Neuronal stem cell (in vitro differentiated cells): ENCODE measurements at regions not wholly inside any gene's neighbourhood (a gene's known extent, or its start where the extent isn't known, plus 50 kb on each side); places are given as distances from the start of the nearest gene placed in this dataset.

Experiments
- DNase-seq: peaks from one replicate; pipeline ENCODE4 v3.0.0-alpha.2; 2013; ENCODE audit warnings: low spot score
- H2AFZ ChIP-seq: one replicate; pipeline ENCODE4 v1.6.1; 2013; ENCODE audit warnings: mild to moderate bottlenecking, low read length, inconsistent platforms
- H2AK5ac ChIP-seq: 2 replicates; pipeline ENCODE4 v1.6.1; 2013; ENCODE audit warnings: low read depth, mild to moderate bottlenecking, inconsistent platforms, low read length, moderate library complexity, mixed read lengths
- H2BK120ac ChIP-seq: 2 replicates; pipeline ENCODE4 v1.6.1; 2013; ENCODE audit warnings: low read depth, mild to moderate bottlenecking, inconsistent platforms, low read length, moderate library complexity, mixed read lengths
- H2BK12ac ChIP-seq: one replicate; pipeline ENCODE4 v1.6.1; 2013; ENCODE audit warnings: low read length, inconsistent platforms
- H2BK15ac ChIP-seq: 2 replicates; pipeline ENCODE4 v1.6.1; 2013; ENCODE audit warnings: mild to moderate bottlenecking, low read length, inconsistent platforms, mixed read lengths
- H2BK5ac ChIP-seq: one replicate; pipeline ENCODE4 v1.6.1; 2013; ENCODE audit warnings: inconsistent platforms, mild to moderate bottlenecking, low read length, moderate library complexity
- H3K14ac ChIP-seq: one replicate; pipeline ENCODE4 v1.6.1; 2013; ENCODE audit warnings: low read length, inconsistent platforms
- H3K18ac ChIP-seq: 2 replicates; pipeline ENCODE4 v1.6.1; 2013; ENCODE audit warnings: low read length, inconsistent platforms
- H3K23ac ChIP-seq: 2 replicates; pipeline ENCODE4 v1.6.1; 2013; ENCODE audit warnings: low read depth, mild to moderate bottlenecking, mixed read lengths, low read length, inconsistent platforms; ENCODE audit not compliant: poor library complexity
- H3K27ac ChIP-seq: replicated peaks from 3 replicates; pipeline ENCODE4 v1.5.1; 2013; ENCODE audit warnings: low read length, inconsistent platforms
- H3K27me3 ChIP-seq, 3 experiments: 2 replicates each; pipeline ENCODE4 v1.6.1; 2013; ENCODE audit warnings: low read length in 3 of 3, mild to moderate bottlenecking in 2 of 3, inconsistent platforms in 1 of 3, low read depth in 1 of 3, mixed read lengths in 1 of 3, moderate library complexity in 1 of 3; ENCODE audit not compliant: control insufficient read depth in 3 of 3, insufficient read depth in 3 of 3
- H3K36me3 ChIP-seq, 2 donors: replicated peaks in 1 of 2; 2 replicates each; pipeline ENCODE4 v1.6.1; 2013; ENCODE audit warnings: low read length in 2 of 2; ENCODE audit not compliant: control insufficient read depth in 2 of 2, insufficient read depth in 2 of 2
- H3K4ac ChIP-seq: 2 replicates; pipeline ENCODE4 v1.6.1; 2013; ENCODE audit warnings: inconsistent platforms, mild to moderate bottlenecking, low read length, moderate library complexity
- H3K4me1 ChIP-seq, 2 donors: 1 replicate in 1 of 2; 2 replicates in 1 of 2; pipeline ENCODE4 v1.6.1; 2013; ENCODE audit warnings: low read length in 2 of 2, low read depth in 1 of 2; ENCODE audit not compliant: control insufficient read depth in 2 of 2, insufficient read depth in 1 of 2
- H3K4me2 ChIP-seq: one replicate; pipeline ENCODE4 v1.6.1; 2013; ENCODE audit warnings: mild to moderate bottlenecking, low read length, inconsistent platforms; ENCODE audit not compliant: insufficient read depth, poor library complexity, severe bottlenecking
- H3K4me3 ChIP-seq, 2 donors: 2 replicates each; pipeline ENCODE4 v1.5.1; 2013; ENCODE audit warnings: low read length in 2 of 2, mild to moderate bottlenecking in 2 of 2, inconsistent platforms in 1 of 2, moderate library complexity in 1 of 2
- H3K79me1 ChIP-seq: one replicate; pipeline ENCODE4 v1.6.1; 2013; ENCODE audit warnings: low read depth, mild to moderate bottlenecking, inconsistent platforms, low read length, moderate library complexity
- H3K9ac ChIP-seq: one replicate; pipeline ENCODE4 v1.6.1; 2013; ENCODE audit warnings: mild to moderate bottlenecking, low read depth, low read length, inconsistent platforms; ENCODE audit not compliant: poor library complexity
- H3K9me3 ChIP-seq, 2 donors: replicated peaks in 1 of 2; 2 replicates each; pipeline versions ENCODE3 to v1.6.1; 2013; ENCODE audit warnings: low read length in 2 of 2, mild to moderate bottlenecking in 2 of 2, inconsistent platforms in 1 of 2, low read depth in 1 of 2, mixed read lengths in 1 of 2, moderate library complexity in 1 of 2; ENCODE audit not compliant: control insufficient read depth in 2 of 2, insufficient read depth in 1 of 2
- H4K8ac ChIP-seq: one replicate; pipeline ENCODE4 v1.6.1; 2013; ENCODE audit warnings: low read depth, mild to moderate bottlenecking, inconsistent platforms, low read length, moderate library complexity
- H4K91ac ChIP-seq: one replicate; pipeline ENCODE4 v1.6.1; 2013; ENCODE audit warnings: low read length, low read depth, mild to moderate bottlenecking, inconsistent platforms; ENCODE audit not compliant: poor library complexity
- WGBS, 2 donors: extraction: QIAGEN DNeasy Blood & Tissue Kit; methylation state at CpG; one replicate each; pipeline ENCODE4 v1.1.7; 2013; ENCODE audit warnings: missing lambda C conversion rate in 2 of 2, mixed read lengths in 1 of 2; ENCODE audit not compliant: insufficient read length in 2 of 2, insufficient replicate concordance in 1 of 2; ENCODE audit errors: extremely low coverage in 2 of 2; 5-methylcytosine and 5-hydroxymethylcytosine counted together

DNA sequence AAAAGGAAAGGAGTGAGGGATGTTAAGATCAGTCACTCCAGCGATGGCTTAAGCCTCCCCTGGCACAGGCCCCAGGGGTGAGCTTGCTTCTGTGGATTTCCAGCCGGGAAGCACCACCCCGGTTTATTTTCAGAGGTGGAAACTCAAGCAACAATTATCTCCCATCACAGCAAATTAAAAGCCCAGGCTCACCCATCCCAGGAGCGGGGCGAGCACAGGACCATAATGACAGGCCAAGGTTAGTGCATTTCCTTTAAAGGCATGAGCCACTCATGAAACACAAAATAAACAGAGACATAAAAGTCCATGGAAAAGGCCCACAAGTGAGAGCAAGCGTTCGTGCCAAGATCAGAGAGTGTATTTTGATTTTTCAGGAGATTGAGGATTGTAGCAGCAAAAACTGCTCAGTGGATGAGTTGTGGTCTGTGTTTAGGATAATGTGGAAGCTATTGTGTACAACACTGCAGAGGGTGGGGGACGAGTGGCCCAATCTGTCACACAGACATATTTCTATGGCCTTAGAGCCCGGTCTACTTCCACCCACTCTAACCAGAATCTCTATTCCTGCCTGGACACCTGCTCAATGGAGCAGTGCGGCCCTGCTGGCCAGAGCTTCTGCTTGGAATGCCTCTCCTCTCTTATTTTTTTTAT, 111.4 kb upstream of the CDC42EP3 start:
- H3K23ac ChIP-seq = no peak overlapping the region
- H2BK12ac ChIP-seq = no peak overlapping the region
- H3K4me2 ChIP-seq = no peak overlapping the region
- no peak overlapping the region for H2AFZ ChIP-seq
- H2BK5ac ChIP-seq = no peak overlapping the region
- no peak for DNase-seq
- H3K4ac ChIP-seq = no peak overlapping the region
- no peaks in the 10 kb centered on the region for H3K27me3 ChIP-seq
- H3K18ac ChIP-seq = no peak overlapping the region
- no peak overlapping the region for H3K4me3 ChIP-seq
- no peaks in the 10 kb centered on the region for H3K4me1 ChIP-seq
- no peak overlapping the region for H3K27ac ChIP-seq
- H2BK15ac ChIP-seq = no peak overlapping the region
- no peak overlapping the region for H4K91ac ChIP-seq
- H3K14ac ChIP-seq = no peak overlapping the region
- no CpG with 5 or more reads among the region's 10 CpGs for WGBS, 2 donors
- no peaks in the 10 kb centered on the region for H3K9me3 ChIP-seq
- H2AK5ac ChIP-seq = no peak overlapping the region
- no peak overlapping the region for H2BK120ac ChIP-seq
- no peak overlapping the region for H3K9ac ChIP-seq
- no peaks in the 10 kb centered on the region for H3K36me3 ChIP-seq
- H3K79me1 ChIP-seq = no peaks in the 10 kb centered on the region
- no peak overlapping the region for H4K8ac ChIP-seq

DNA sequence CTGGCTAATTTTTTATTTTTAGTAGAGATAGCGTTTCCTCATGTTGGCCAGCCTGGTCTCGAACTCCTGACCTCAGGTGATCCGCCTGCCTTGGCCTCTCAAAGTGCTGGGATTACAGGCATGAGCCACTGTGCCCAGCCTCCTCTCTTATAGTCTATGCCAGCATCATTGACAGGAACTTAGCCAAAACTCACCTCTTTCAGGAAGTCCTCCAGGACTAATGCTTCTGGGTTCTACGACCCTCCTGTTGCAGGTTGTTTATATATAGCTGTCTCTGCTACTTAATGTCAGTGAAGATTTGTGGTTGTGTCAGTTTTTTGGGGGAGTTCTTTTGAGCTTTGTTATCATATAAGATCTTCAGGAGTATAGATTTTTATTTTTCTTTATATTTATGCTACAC, 112.1 kb upstream of the CDC42EP3 start:
- H3K27me3 ChIP-seq = no peaks in the 10 kb centered on the region
- H3K23ac ChIP-seq = no peak overlapping the region
- H3K4me2 ChIP-seq = no peak overlapping the region
- H2BK12ac ChIP-seq = no peak overlapping the region
- no peak overlapping the region for H3K4me3 ChIP-seq
- H3K4me1 ChIP-seq = no peaks in the 10 kb centered on the region
- no peak overlapping the region for H2BK5ac ChIP-seq
- DNase-seq = no peak
- no peak overlapping the region for H2AFZ ChIP-seq
- no CpG with 5 or more reads among the region's 4 CpGs for WGBS, 2 donors
- no peak overlapping the region for H4K91ac ChIP-seq
- H3K27ac ChIP-seq = no peak overlapping the region
- H4K8ac ChIP-seq = no peak overlapping the region
- no peak overlapping the region for H2AK5ac ChIP-seq
- H3K14ac ChIP-seq = no peak overlapping the region
- H2BK120ac ChIP-seq = no peak overlapping the region
- H3K79me1 ChIP-seq = no peaks in the 10 kb centered on the region
- no peak overlapping the region for H3K9ac ChIP-seq
- no peaks in the 10 kb centered on the region for H3K36me3 ChIP-seq
- H2BK15ac ChIP-seq = no peak overlapping the region
- no peak overlapping the region for H3K18ac ChIP-seq
- H3K9me3 ChIP-seq = peaks cover 0 to 3% of the 10 kb centered on the region in 2 donors
- H3K4ac ChIP-seq = no peak overlapping the region

DNA sequence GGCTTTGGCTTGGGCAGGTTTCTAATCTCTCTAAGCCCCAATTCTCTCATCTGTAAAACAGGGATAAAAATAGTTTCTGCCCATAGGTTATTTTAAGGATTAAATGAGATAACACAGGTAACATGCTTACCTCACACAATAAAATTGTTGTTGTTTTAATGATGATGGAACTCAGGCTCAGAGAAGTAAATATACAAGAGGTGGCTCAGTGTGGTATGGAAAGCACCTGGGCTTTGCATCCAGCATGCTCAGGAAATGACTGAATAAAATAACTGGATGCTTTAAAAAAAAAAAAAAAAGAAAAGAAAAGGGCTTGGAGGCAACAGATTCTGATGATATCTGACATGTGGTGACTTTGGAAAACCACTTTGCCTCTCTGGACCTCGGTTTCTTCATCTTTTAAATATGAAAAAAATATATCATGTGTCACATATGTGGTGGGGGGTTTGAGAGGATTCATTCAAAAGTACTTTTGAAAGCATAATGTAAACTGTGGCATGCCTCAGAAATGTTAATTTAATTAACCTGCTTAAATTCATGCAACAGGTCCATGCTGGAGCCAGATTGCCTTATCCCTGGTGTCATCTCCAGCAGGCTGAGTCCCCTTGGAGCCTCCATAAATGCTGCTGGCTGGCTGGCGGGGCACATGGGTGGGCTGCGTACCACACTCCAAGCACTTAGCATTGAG, 112.8 kb upstream of the CDC42EP3 start:
- no peak overlapping the region for H4K8ac ChIP-seq
- H2BK5ac ChIP-seq = no peak overlapping the region
- no peaks in the 10 kb centered on the region for H3K79me1 ChIP-seq
- no peak overlapping the region for H3K9ac ChIP-seq
- DNase-seq = no peak
- H3K18ac ChIP-seq = peak overlapping the region; percentile 6
- no peak overlapping the region for H3K4ac ChIP-seq
- H3K4me3 ChIP-seq = no peak overlapping the region
- H2BK12ac ChIP-seq = no peak overlapping the region
- H3K27me3 ChIP-seq = no peaks in the 10 kb centered on the region
- H2AFZ ChIP-seq = no peak overlapping the region
- H2AK5ac ChIP-seq = no peak overlapping the region
- no peak overlapping the region for H2BK120ac ChIP-seq
- no CpG with 5 or more reads among the region's 3 CpGs for WGBS, 2 donors
- no peak overlapping the region for H3K23ac ChIP-seq
- no peak overlapping the region for H2BK15ac ChIP-seq
- H3K9me3 ChIP-seq = peaks cover 0 to 3% of the 10 kb centered on the region in 2 donors
- H3K36me3 ChIP-seq = no peaks in the 10 kb centered on the region
- H3K27ac ChIP-seq = no peak overlapping the region
- no peak overlapping the region for H4K91ac ChIP-seq
- no peak overlapping the region for H3K14ac ChIP-seq
- H3K4me1 ChIP-seq = no peaks in the 10 kb centered on the region
- H3K4me2 ChIP-seq = no peak overlapping the region

DNA sequence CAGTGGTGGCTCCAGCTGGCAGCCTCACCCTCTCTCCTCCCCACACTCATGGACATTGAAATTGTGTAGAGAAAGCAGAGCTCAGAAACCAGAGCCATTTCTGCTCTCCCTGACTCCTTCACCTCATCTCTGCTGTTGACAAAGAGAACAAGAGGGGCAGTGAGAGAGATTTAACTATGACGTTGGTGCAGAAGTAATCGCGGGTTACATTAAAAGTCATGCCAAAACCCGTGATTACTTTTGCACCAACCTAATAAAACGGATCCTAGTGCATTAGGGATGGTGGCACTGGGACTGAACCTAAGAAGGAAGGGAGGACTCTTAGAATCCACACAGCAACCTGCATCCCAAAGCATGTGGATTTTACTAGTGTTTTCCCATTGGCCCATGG, 113.3 kb upstream of the CDC42EP3 start:
- Histone ChIP-seq H3K9ac (no peak overlapping the region), H3K27ac (no peak overlapping the region), H3K14ac (no peak overlapping the region), H3K27me3 (no peaks in the 10 kb centered on the region), H3K36me3 (no peaks in the 10 kb centered on the region), H2BK12ac (no peak overlapping the region), H2BK15ac (no peak overlapping the region), H2AFZ (no peak overlapping the region), H3K18ac (peak overlapping the region; percentile 6), H3K79me1 (no peaks in the 10 kb centered on the region), H4K8ac (no peak overlapping the region), H3K9me3 (peaks cover 0 to 3% of the 10 kb centered on the region in 2 donors), H2BK120ac (no peak overlapping the region), H3K4me3 (no peak overlapping the region), H3K4me2 (no peak overlapping the region), H2AK5ac (no peak overlapping the region), H3K4me1 (no peaks in the 10 kb centered on the region), H3K23ac (no peak overlapping the region), H3K4ac (no peak overlapping the region), H2BK5ac (no peak overlapping the region), H4K91ac (no peak overlapping the region)
- DNase-seq = no peak
- no CpG with 5 or more reads among the region's 5 CpGs for WGBS, 2 donors
